ENCODE measurements at regions not wholly inside any gene's neighbourhood (a gene's known extent, or its start where the extent isn't known, plus 50 kb on each side); places are given as distances from the start of the nearest gene placed in this dataset.

DNA sequence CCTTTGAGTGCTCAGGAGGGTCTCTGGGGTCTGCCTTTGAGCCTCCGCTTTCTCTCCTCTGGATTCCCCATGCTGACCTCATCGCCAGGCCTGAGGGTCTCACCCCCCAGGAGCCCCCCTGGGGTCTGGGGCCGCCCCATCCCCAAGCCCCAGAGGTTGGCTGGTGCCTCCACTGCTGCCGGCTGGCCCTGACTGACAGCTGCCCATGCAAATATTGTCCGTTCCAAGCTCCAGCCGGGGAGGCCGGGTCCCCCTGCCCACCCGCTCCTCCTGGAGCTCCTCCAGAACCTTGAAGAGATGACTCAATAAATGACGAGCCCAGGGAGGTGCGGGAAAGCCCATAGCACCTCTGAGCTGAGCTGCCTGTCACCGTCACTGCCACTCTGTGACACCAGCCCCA lies 173.8 kb downstream of the RBFOX3 start:
- no TSS peak for BruUV-seq (replicated peaks)
- H3K27me3 ChIP-seq (ENCODE audit: control insufficient read depth in 1 of 2, insufficient read depth in 2 of 2, low read length in 2 of 2), result peaks cover 25 to 93% of the 10 kb centered on the region in 2 experiments
- TF ChIP-seq, protein P1, sequence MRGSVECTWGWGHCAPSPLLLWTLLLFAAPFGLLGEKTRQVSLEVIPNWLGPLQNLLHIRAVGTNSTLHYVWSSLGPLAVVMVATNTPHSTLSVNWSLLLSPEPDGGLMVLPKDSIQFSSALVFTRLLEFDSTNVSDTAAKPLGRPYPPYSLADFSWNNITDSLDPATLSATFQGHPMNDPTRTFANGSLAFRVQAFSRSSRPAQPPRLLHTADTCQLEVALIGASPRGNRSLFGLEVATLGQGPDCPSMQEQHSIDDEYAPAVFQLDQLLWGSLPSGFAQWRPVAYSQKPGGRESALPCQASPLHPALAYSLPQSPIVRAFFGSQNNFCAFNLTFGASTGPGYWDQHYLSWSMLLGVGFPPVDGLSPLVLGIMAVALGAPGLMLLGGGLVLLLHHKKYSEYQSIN (CRISPR knock-in tag; IDR thresholded peaks at IDR 0.05; ENCODE audit: borderline replicate concordance), result no peak
- TF ChIP-seq, protein P2, sequence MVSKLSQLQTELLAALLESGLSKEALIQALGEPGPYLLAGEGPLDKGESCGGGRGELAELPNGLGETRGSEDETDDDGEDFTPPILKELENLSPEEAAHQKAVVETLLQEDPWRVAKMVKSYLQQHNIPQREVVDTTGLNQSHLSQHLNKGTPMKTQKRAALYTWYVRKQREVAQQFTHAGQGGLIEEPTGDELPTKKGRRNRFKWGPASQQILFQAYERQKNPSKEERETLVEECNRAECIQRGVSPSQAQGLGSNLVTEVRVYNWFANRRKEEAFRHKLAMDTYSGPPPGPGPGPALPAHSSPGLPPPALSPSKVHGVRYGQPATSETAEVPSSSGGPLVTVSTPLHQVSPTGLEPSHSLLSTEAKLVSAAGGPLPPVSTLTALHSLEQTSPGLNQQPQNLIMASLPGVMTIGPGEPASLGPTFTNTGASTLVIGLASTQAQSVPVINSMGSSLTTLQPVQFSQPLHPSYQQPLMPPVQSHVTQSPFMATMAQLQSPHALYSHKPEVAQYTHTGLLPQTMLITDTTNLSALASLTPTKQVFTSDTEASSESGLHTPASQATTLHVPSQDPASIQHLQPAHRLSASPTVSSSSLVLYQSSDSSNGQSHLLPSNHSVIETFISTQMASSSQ (IDR thresholded peaks at IDR 0.05; ENCODE audit: low read depth), result no peak
- TF ChIP-seq, protein P2 (CRISPR knock-in tag; IDR thresholded peaks at IDR 0.05; ENCODE audit: borderline replicate concordance), result no peak
- no peak for TF ChIP-seq CCAR2 (optimal IDR thresholded peaks at IDR 0.05; ENCODE audit: low read depth, low read length)
- no peak for TF ChIP-seq ELF3 (CRISPR knock-in tag; IDR thresholded peaks at IDR 0.05)
- no peak for TF ChIP-seq SIN3A (IDR thresholded peaks at IDR 0.05; ENCODE audit: borderline replicate concordance, low read depth, low read length)
- TF ChIP-seq, protein P3, sequence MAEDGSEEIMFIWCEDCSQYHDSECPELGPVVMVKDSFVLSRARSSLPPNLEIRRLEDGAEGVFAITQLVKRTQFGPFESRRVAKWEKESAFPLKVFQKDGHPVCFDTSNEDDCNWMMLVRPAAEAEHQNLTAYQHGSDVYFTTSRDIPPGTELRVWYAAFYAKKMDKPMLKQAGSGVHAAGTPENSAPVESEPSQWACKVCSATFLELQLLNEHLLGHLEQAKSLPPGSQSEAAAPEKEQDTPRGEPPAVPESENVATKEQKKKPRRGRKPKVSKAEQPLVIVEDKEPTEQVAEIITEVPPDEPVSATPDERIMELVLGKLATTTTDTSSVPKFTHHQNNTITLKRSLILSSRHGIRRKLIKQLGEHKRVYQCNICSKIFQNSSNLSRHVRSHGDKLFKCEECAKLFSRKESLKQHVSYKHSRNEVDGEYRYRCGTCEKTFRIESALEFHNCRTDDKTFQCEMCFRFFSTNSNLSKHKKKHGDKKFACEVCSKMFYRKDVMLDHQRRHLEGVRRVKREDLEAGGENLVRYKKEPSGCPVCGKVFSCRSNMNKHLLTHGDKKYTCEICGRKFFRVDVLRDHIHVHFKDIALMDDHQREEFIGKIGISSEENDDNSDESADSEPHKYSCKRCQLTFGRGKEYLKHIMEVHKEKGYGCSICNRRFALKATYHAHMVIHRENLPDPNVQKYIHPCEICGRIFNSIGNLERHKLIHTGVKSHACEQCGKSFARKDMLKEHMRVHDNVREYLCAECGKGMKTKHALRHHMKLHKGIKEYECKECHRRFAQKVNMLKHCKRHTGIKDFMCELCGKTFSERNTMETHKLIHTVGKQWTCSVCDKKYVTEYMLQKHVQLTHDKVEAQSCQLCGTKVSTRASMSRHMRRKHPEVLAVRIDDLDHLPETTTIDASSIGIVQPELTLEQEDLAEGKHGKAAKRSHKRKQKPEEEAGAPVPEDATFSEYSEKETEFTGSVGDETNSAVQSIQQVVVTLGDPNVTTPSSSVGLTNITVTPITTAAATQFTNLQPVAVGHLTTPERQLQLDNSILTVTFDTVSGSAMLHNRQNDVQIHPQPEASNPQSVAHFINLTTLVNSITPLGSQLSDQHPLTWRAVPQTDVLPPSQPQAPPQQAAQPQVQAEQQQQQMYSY (CRISPR knock-in tag; IDR thresholded peaks at IDR 0.05), result no peak
- no peak for TF ChIP-seq TCF7L2 (IDR thresholded peaks at IDR 0.05; ENCODE audit: low read depth, low read length)
- no peak for TF ChIP-seq JARID2 (CRISPR knock-in tag; IDR thresholded peaks at IDR 0.05; ENCODE audit: insufficient replicate concordance)
- TF ChIP-seq CBX2 (IDR thresholded peaks at IDR 0.05; ENCODE audit: low read depth, low read length), result no peak
- TF ChIP-seq CBX2 (CRISPR knock-in tag; IDR thresholded peaks at IDR 0.05; ENCODE audit: low read depth), result no peak
- no peak for TF ChIP-seq SMC3 (IDR thresholded peaks at IDR 0.05; ENCODE audit: low read length)
- POLR2A ChIA-PET, result no interaction called here
- H3K9ac ChIP-seq (ENCODE audit: insufficient read depth, low read depth, low read length), result no peak overlapping the region
- DNase-seq (ENCODE audit: low spot score), result no peak
- WGBS (ENCODE audit: low lambda C conversion rate), result 0% methylated on average over 5 of the region's 11 CpGs
- H3K79me2 ChIP-seq (ENCODE audit: insufficient read depth, low read length), result no peaks in the 10 kb centered on the region
- no peak overlapping the region for H3K4me2 ChIP-seq (ENCODE audit: low read depth, low read length)
- FAIRE-seq, result no peak
- H2AFZ ChIP-seq (ENCODE audit: low read length), result no peak overlapping the region
- intact Hi-C loops (cut with micrococcal nuclease; ENCODE audit: unreplicated experiment), result no loop called here
- no peaks in the 10 kb centered on the region for H4K20me1 ChIP-seq (ENCODE audit: insufficient read depth, low read length)
- no peaks in the 10 kb centered on the region for H3K9me3 ChIP-seq (ENCODE audit: low read length)
- no peak for ATAC-seq
- CTCF ChIA-PET (ENCODE audit: low intra/inter-chr PET ratio, low total read pairs), result no interaction called here
- in situ Hi-C loops (cut with HindIII; ENCODE audit: extremely low pct_ligation_motif_present, low pct_unique_long_range_greater_than_20kb), result no loop called here
- H3K4me3 ChIP-seq (replicated peaks in 1 of 3; ENCODE audit: insufficient read depth in 1 of 3, low read depth in 2 of 3, low read length in 3 of 3), result no peak overlapping the region
- H3K36me3 ChIP-seq (replicated peaks in 1 of 2; ENCODE audit: control insufficient read depth in 1 of 2, insufficient read depth in 2 of 2, low read length in 2 of 2), result no peaks in the 10 kb centered on the region
- H3K27ac ChIP-seq (ENCODE audit: extremely low read length, insufficient read depth, low read length), result no peak overlapping the region
- H3K4me1 ChIP-seq (ENCODE audit: insufficient read depth, low read length), result no peaks in the 10 kb centered on the region

All from HepG2 (cell line).